MCF 10A (cell line): ENCODE measurements at regions not wholly inside any gene's neighbourhood (a gene's known extent, or its start where the extent isn't known, plus 50 kb on each side); places are given as distances from the start of the nearest gene placed in this dataset.

Experiments used
- BruUV-seq: library from RNA; stranded (reverse); fragments of 400-500 nt; replicated peaks from 2 replicates; lab custom pipeline; 2021; lab: Mats Ljungman, UMichigan
- CTCF ChIA-PET: fragments of 300-600 bp; sonication (Branson Sonifier 250); formaldehyde crosslinking; extraction: SDS; loops from one replicate; lab custom pipeline; 2021; ENCODE audit warnings: antibody characterized with exemption, inconsistent platforms; lab: Yijun Ruan, JAX
- POLR2A ChIA-PET: fragments of 300-600, 350-650 bp; sonication (Branson Sonifier 250); formaldehyde crosslinking; extraction: SDS; loops from one replicate; lab custom pipeline; 2020; ENCODE audit warnings: antibody characterized with exemption, inconsistent platforms; lab: Yijun Ruan, JAX
- DNase-seq: peaks from one replicate; pipeline ENCODE4 v3.0.0-alpha.2; 2018; ENCODE audit not compliant: unreplicated experiment
- H3K27ac Mint-ChIP-seq: one replicate; pipeline ENCODE4 v1.8.0; 2022; ENCODE audit warnings: mild to moderate bottlenecking, low read depth, mixed read lengths; ENCODE audit not compliant: unreplicated experiment
- H3K27me3 Mint-ChIP-seq: one replicate; pipeline ENCODE4 v1.8.0; 2022; ENCODE audit warnings: mixed read lengths; ENCODE audit not compliant: insufficient read depth, unreplicated experiment
- H3K36me3 Mint-ChIP-seq: one replicate; pipeline ENCODE4 v1.8.0; 2022; ENCODE audit warnings: mild to moderate bottlenecking, moderate library complexity, mixed read lengths; ENCODE audit not compliant: insufficient read depth, unreplicated experiment
- H3K4me1 Mint-ChIP-seq: one replicate; pipeline ENCODE4 v1.8.0; 2022; ENCODE audit warnings: mixed read lengths; ENCODE audit not compliant: insufficient read depth, unreplicated experiment
- H3K4me3 Mint-ChIP-seq: one replicate; pipeline ENCODE4 v1.8.0; 2022; ENCODE audit warnings: mild to moderate bottlenecking, moderate library complexity, mixed read lengths; ENCODE audit not compliant: unreplicated experiment
- H3K9me3 Mint-ChIP-seq: one replicate; pipeline ENCODE4 v1.8.0; 2022; ENCODE audit warnings: mixed read lengths; ENCODE audit not compliant: unreplicated experiment
- CTCF ChIP-seq: fragments of 200-600 bp; IDR thresholded peaks from one replicate; pipeline ENCODE4 v1.8.0; 2022; ENCODE audit warnings: antibody characterized with exemption, mild to moderate bottlenecking; ENCODE audit not compliant: unreplicated experiment
- intact Hi-C: fragments of 100-400 bp; cut with micrococcal nuclease; formaldehyde crosslinking; loops from 2 replicates; pipeline ENCODE4 v1.14.1; 2022

- Mint-ChIP-seq H3K4me3 (no peak overlapping the region), H3K27ac (no peak overlapping the region), H3K9me3 (no peaks in the 10 kb centered on the region), H3K36me3 (no peaks in the 10 kb centered on the region), H3K27me3 (peaks cover 52% of the 10 kb centered on the region), H3K4me1 (peaks cover 6% of the 10 kb centered on the region)
- ChIA-PET POLR2A (interaction anchor here (0.5 kb wide), 1 partner anchor 1062 kb away, joined by 3 read pairs; no protein-coding TSS in a partner anchor), CTCF (interaction anchor here (0.5 to 6.9 kb wide), 4 partner anchors 197 to 1073 kb away, joined by 3 to 68 read pairs (median 17); no protein-coding TSS in a partner anchor)
- BruUV-seq: no TSS peak
- TF ChIP-seq CTCF: no peak
- no peak for DNase-seq
- intact Hi-C loops: loop anchor here (5.0 to 10.0 kb wide), 3 partner anchors 200 to 1860 kb away; no protein-coding TSS in a partner anchor
These were observed 118.8 kb downstream of the GYPC start for GRCh38 chr2:126774761-126775160.

- CTCF ChIA-PET: interaction anchor here (0.5 to 6.9 kb wide), 5 partner anchors 10 to 1073 kb away, joined by 3 to 68 read pairs (median 4); no protein-coding TSS in a partner anchor
- no peak for DNase-seq
- Mint-ChIP-seq H3K4me3 (no peak overlapping the region), H3K36me3 (no peaks in the 10 kb centered on the region), H3K27me3 (peaks cover 52% of the 10 kb centered on the region), H3K9me3 (no peaks in the 10 kb centered on the region), H3K27ac (no peak overlapping the region), H3K4me1 (peaks cover 6% of the 10 kb centered on the region)
- intact Hi-C loops: loop anchor here (5.0 to 10.0 kb wide), 3 partner anchors 199 to 1861 kb away; no protein-coding TSS in a partner anchor
- no TSS peak for BruUV-seq
- TF ChIP-seq CTCF: no peak
- POLR2A ChIA-PET: interaction anchor here (0.5 kb wide), 1 partner anchor 1063 kb away, joined by 3 read pairs; no protein-coding TSS in a partner anchor
These were observed 119.5 kb downstream of the GYPC start for GRCh38 chr2:126775300-126775985.

- no peak for TF ChIP-seq CTCF
- Mint-ChIP-seq H3K36me3 (no peaks in the 10 kb centered on the region), H3K9me3 (no peaks in the 10 kb centered on the region), H3K27ac (no peak overlapping the region), H3K4me1 (peaks cover 6% of the 10 kb centered on the region), H3K27me3 (peaks cover 52% of the 10 kb centered on the region), H3K4me3 (no peak overlapping the region)
- intact Hi-C loops: loop anchor here (5.0 to 10.0 kb wide), 3 partner anchors 199 to 1861 kb away; no protein-coding TSS in a partner anchor
- no TSS peak for BruUV-seq
- ChIA-PET CTCF (interaction anchor here (0.6 to 6.9 kb wide), 9 partner anchors 9 to 1097 kb away, joined by 3 to 68 read pairs (median 3); no protein-coding TSS in a partner anchor), POLR2A (no interaction called here)
- DNase-seq: no peak
These were observed 120.3 kb downstream of the GYPC start for GRCh38 chr2:126776255-126776654.
